ENCODE measurements at regions not wholly inside any gene's neighbourhood (a gene's known extent, or its start where the extent isn't known, plus 50 kb on each side); places are given as distances from the start of the nearest gene placed in this dataset.

GRCh38 chr6:153720732-153721131, 318.3 kb upstream of the OPRM1 start:
- no peak for TF ChIP-seq CTCF (IDR thresholded peaks at IDR 0.05)
- no peak for TF ChIP-seq POLR2A (IDR thresholded peaks at IDR 0.05)
- Histone ChIP-seq H3K36me3 (no peaks in the 10 kb centered on the region), H3K27me3 (no peaks in the 10 kb centered on the region), H3K9me3 (no peaks in the 10 kb centered on the region), H3K4me3 (replicated peaks in 1 of 3) (no peak overlapping the region), H3K4me1 (no peaks in the 10 kb centered on the region), H3K27ac (no peak overlapping the region)
- intact Hi-C loops (cut with DNase I) = no loop called here
- DNase-seq = no peak

GRCh38 chr6:153705429-153705828, 333.6 kb upstream of the OPRM1 start:
- intact Hi-C loops (cut with DNase I) = no loop called here
- no peak overlapping the region for H3K27ac ChIP-seq
- no peaks in the 10 kb centered on the region for H3K36me3 ChIP-seq
- DNase-seq = no peak
- H3K9me3 ChIP-seq = no peaks in the 10 kb centered on the region
- no peaks in the 10 kb centered on the region for H3K27me3 ChIP-seq
- no peaks in the 10 kb centered on the region for H3K4me1 ChIP-seq
- no peak for TF ChIP-seq POLR2A (IDR thresholded peaks at IDR 0.05)
- no peak for TF ChIP-seq CTCF (IDR thresholded peaks at IDR 0.05)
- H3K4me3 ChIP-seq (replicated peaks in 1 of 3) = no peak overlapping the region

GRCh38 chr6:153702671-153703070, 336.4 kb upstream of the OPRM1 start:
- Histone ChIP-seq H3K4me1 (no peaks in the 10 kb centered on the region), H3K27me3 (no peaks in the 10 kb centered on the region), H3K27ac (no peak overlapping the region), H3K9me3 (no peaks in the 10 kb centered on the region), H3K36me3 (no peaks in the 10 kb centered on the region), H3K4me3 (replicated peaks in 1 of 3) (no peak overlapping the region)
- no peak for DNase-seq
- TF ChIP-seq POLR2A (IDR thresholded peaks at IDR 0.05) (no peak), CTCF (IDR thresholded peaks at IDR 0.05) (no peak)
- intact Hi-C loops (cut with DNase I) = no loop called here
- WGBS, 2 donors = 77 to 87% methylated on average over 2 of the region's 2 CpGs

GRCh38 chr6:153698637-153699036, 340.4 kb upstream of the OPRM1 start:
- TF ChIP-seq CTCF (IDR thresholded peaks at IDR 0.05) = no peak
- TF ChIP-seq POLR2A (IDR thresholded peaks at IDR 0.05) = no peak
- DNase-seq = no peak
- Histone ChIP-seq H3K9me3 (no peaks in the 10 kb centered on the region), H3K4me3 (replicated peaks in 1 of 3) (no peak overlapping the region), H3K27me3 (no peaks in the 10 kb centered on the region), H3K4me1 (no peaks in the 10 kb centered on the region), H3K27ac (no peak overlapping the region), H3K36me3 (no peaks in the 10 kb centered on the region)
- intact Hi-C loops (cut with DNase I) = no loop called here
- 87 to 89% methylated on average over 2 of the region's 2 CpGs for WGBS, 2 donors

GRCh38 chr6:153698001-153698400, 341.0 kb upstream of the OPRM1 start:
- H3K27me3 ChIP-seq = no peaks in the 10 kb centered on the region
- H3K9me3 ChIP-seq = no peaks in the 10 kb centered on the region
- intact Hi-C loops (cut with DNase I) = no loop called here
- no peak overlapping the region for H3K27ac ChIP-seq
- DNase-seq = no peak
- H3K4me1 ChIP-seq = no peaks in the 10 kb centered on the region
- no peak overlapping the region for H3K4me3 ChIP-seq (replicated peaks in 1 of 3)
- 74 to 91% methylated on average over 5 of the region's 5 CpGs for WGBS, 2 donors
- H3K36me3 ChIP-seq = no peaks in the 10 kb centered on the region
- TF ChIP-seq CTCF (IDR thresholded peaks at IDR 0.05) (no peak), POLR2A (IDR thresholded peaks at IDR 0.05) (no peak)
